HEK293 (cell line): ENCODE measurements at regions not wholly inside any gene's neighbourhood (a gene's known extent, or its start where the extent isn't known, plus 50 kb on each side); places are given as distances from the start of the nearest gene placed in this dataset.

Experiments
- ZNF146 ChIP-seq: fragments of 450-650 bp; formaldehyde crosslinking; IDR thresholded peaks from 2 replicates; pipeline ENCODE4 v1.5.1; 2016; ENCODE audit warnings: missing biosample characterization, missing genetic modification characterization
- ZNF530 ChIP-seq: fragments of 450-650 bp; formaldehyde crosslinking; IDR thresholded peaks from 2 replicates; pipeline ENCODE4 v1.5.1; 2016; ENCODE audit warnings: low read depth, missing biosample characterization, missing genetic modification characterization
- ZNF776 ChIP-seq: fragments of 450-650 bp; formaldehyde crosslinking; IDR thresholded peaks from 2 replicates; pipeline ENCODE4 v1.5.0; 2017; ENCODE audit warnings: missing biosample characterization, missing genetic modification characterization, borderline replicate concordance
- ZNF785 ChIP-seq: fragments of 450-650 bp; formaldehyde crosslinking; IDR thresholded peaks from 2 replicates; pipeline ENCODE4 v1.5.1; 2016; ENCODE audit warnings: missing biosample characterization, missing genetic modification characterization
- TF ChIP-seq, protein P1 (sequence below): fragments of 450-650 bp; IDR thresholded peaks from 2 replicates; pipeline ENCODE4 v1.5.1; 2018; ENCODE audit warnings: missing biosample characterization, missing genetic modification characterization
- TF ChIP-seq, protein P2 (sequence below): fragments of 450-650 bp; formaldehyde crosslinking; IDR thresholded peaks from 2 replicates; pipeline ENCODE4 v1.5.1; 2017; ENCODE audit warnings: missing biosample characterization, mild to moderate bottlenecking, missing genetic modification characterization, moderate library complexity
- TF ChIP-seq, protein P3 (sequence below): fragments of 450-650 bp; formaldehyde crosslinking; IDR thresholded peaks from 2 replicates; pipeline ENCODE4 v1.5.1; 2016; ENCODE audit warnings: missing biosample characterization, missing genetic modification characterization
- TF ChIP-seq, protein P4 (sequence below): fragments of 450-650 bp; formaldehyde crosslinking; IDR thresholded peaks from 2 replicates; pipeline ENCODE4 v1.5.1; 2017; ENCODE audit warnings: missing biosample characterization, missing genetic modification characterization
- TF ChIP-seq, protein P5 (sequence below): fragments of 450-650 bp; formaldehyde crosslinking; IDR thresholded peaks from 2 replicates; pipeline ENCODE4 v1.5.0; 2017; ENCODE audit warnings: missing biosample characterization, missing genetic modification characterization, borderline replicate concordance

DNA sequence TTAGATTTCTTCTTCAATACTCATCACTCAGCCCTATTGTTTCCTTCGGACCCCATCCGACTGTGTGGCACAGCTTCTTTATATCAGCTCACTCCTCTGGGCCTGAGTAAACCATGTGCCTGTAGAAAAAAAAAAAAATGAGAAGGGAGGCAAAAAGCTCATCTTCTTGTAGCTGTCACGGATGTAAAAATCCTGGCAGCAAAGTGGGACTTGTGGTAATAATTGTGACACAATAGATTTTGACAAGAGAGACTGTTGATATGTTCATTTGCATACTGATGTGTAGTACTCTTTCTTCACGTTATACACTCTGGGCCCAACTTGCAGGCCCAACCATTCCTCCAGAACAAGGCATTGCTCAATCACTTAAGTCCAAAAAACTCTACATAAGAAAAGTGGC, 270.0 kb upstream of the SMIM21 start:
- TF ChIP-seq, protein P1, sequence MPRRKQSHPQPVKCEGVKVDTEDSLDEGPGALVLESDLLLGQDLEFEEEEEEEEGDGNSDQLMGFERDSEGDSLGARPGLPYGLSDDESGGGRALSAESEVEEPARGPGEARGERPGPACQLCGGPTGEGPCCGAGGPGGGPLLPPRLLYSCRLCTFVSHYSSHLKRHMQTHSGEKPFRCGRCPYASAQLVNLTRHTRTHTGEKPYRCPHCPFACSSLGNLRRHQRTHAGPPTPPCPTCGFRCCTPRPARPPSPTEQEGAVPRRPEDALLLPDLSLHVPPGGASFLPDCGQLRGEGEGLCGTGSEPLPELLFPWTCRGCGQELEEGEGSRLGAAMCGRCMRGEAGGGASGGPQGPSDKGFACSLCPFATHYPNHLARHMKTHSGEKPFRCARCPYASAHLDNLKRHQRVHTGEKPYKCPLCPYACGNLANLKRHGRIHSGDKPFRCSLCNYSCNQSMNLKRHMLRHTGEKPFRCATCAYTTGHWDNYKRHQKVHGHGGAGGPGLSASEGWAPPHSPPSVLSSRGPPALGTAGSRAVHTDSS, result no peak
- TF ChIP-seq ZNF785 (tag by site-specific recombination) (no peak), ZNF146 (tag by site-specific recombination) (no peak), ZNF776 (tag by site-specific recombination) (no peak), ZNF530 (tag by site-specific recombination) (no peak)
- TF ChIP-seq, protein P2, sequence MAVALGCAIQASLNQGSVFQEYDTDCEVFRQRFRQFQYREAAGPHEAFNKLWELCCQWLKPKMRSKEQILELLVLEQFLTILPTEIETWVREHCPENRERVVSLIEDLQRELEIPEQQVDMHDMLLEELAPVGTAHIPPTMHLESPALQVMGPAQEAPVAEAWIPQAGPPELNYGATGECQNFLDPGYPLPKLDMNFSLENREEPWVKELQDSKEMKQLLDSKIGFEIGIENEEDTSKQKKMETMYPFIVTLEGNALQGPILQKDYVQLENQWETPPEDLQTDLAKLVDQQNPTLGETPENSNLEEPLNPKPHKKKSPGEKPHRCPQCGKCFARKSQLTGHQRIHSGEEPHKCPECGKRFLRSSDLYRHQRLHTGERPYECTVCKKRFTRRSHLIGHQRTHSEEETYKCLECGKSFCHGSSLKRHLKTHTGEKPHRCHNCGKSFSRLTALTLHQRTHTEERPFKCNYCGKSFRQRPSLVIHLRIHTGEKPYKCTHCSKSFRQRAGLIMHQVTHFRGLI (tag by site-specific recombination), result no peak
- TF ChIP-seq, protein P3, sequence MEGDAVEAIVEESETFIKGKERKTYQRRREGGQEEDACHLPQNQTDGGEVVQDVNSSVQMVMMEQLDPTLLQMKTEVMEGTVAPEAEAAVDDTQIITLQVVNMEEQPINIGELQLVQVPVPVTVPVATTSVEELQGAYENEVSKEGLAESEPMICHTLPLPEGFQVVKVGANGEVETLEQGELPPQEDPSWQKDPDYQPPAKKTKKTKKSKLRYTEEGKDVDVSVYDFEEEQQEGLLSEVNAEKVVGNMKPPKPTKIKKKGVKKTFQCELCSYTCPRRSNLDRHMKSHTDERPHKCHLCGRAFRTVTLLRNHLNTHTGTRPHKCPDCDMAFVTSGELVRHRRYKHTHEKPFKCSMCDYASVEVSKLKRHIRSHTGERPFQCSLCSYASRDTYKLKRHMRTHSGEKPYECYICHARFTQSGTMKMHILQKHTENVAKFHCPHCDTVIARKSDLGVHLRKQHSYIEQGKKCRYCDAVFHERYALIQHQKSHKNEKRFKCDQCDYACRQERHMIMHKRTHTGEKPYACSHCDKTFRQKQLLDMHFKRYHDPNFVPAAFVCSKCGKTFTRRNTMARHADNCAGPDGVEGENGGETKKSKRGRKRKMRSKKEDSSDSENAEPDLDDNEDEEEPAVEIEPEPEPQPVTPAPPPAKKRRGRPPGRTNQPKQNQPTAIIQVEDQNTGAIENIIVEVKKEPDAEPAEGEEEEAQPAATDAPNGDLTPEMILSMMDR (tag by site-specific recombination), result no peak
- TF ChIP-seq, protein P4, sequence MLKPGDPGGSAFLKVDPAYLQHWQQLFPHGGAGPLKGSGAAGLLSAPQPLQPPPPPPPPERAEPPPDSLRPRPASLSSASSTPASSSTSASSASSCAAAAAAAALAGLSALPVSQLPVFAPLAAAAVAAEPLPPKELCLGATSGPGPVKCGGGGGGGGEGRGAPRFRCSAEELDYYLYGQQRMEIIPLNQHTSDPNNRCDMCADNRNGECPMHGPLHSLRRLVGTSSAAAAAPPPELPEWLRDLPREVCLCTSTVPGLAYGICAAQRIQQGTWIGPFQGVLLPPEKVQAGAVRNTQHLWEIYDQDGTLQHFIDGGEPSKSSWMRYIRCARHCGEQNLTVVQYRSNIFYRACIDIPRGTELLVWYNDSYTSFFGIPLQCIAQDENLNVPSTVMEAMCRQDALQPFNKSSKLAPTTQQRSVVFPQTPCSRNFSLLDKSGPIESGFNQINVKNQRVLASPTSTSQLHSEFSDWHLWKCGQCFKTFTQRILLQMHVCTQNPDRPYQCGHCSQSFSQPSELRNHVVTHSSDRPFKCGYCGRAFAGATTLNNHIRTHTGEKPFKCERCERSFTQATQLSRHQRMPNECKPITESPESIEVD (tag by site-specific recombination), result no peak
- TF ChIP-seq, protein P5, sequence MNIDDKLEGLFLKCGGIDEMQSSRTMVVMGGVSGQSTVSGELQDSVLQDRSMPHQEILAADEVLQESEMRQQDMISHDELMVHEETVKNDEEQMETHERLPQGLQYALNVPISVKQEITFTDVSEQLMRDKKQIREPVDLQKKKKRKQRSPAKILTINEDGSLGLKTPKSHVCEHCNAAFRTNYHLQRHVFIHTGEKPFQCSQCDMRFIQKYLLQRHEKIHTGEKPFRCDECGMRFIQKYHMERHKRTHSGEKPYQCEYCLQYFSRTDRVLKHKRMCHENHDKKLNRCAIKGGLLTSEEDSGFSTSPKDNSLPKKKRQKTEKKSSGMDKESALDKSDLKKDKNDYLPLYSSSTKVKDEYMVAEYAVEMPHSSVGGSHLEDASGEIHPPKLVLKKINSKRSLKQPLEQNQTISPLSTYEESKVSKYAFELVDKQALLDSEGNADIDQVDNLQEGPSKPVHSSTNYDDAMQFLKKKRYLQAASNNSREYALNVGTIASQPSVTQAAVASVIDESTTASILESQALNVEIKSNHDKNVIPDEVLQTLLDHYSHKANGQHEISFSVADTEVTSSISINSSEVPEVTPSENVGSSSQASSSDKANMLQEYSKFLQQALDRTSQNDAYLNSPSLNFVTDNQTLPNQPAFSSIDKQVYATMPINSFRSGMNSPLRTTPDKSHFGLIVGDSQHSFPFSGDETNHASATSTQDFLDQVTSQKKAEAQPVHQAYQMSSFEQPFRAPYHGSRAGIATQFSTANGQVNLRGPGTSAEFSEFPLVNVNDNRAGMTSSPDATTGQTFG (tag by site-specific recombination), result no peak
